Naive thymus-derived CD4-positive, alpha-beta T cell (primary cell): ENCODE measurements at regions not wholly inside any gene's neighbourhood (a gene's known extent, or its start where the extent isn't known, plus 50 kb on each side); places are given as distances from the start of the nearest gene placed in this dataset.
A peak's percentile ranks its signal among the peaks of the same experiment; 100 is the strongest.
"Not testable (repeated sequence)": the region's sequence is repeated elsewhere in the genome, so short reads cannot be mapped to it uniquely, and the experiment has no call there.

Experiments used
- ATAC-seq: fragments of 150-1000 bp; cut with Tn5 transposase; 2 replicates; pipeline ENCODE4 v1.10.0; 2021; ENCODE audit warnings: mild to moderate bottlenecking, moderate library complexity
- CTCF ChIA-PET: fragments of 350-600 bp; sonication (Branson Sonifier 250); formaldehyde crosslinking; loops from one replicate; lab custom pipeline; 2021; ENCODE audit warnings: antibody characterized with exemption; lab: Charles Lee
- POLR2A ChIA-PET: fragments of 350-600 bp; sonication (Branson Sonifier 250); formaldehyde crosslinking; loops from one replicate; lab custom pipeline; 2021; ENCODE audit warnings: antibody characterized with exemption, inconsistent platforms; lab: Charles Lee
- DNase-seq, 9 donors: peaks; one replicate each; pipeline versions ENCODE4 v3.0.0 to v3.0.0-alpha.2; 2020 to 2022; ENCODE audit warnings: mixed read lengths in 1 of 9
- H3K27ac ChIP-seq: one replicate; pipeline ENCODE4 v1.7.0; 2013; ENCODE audit warnings: mild to moderate bottlenecking, low read depth, low read length, moderate library complexity
- H3K27me3 ChIP-seq, 2 donors: one replicate each; pipeline ENCODE4 v1.7.0; 2013; ENCODE audit warnings: low read length in 2 of 2, mild to moderate bottlenecking in 2 of 2, moderate library complexity in 2 of 2; ENCODE audit not compliant: control insufficient read depth in 2 of 2, insufficient read depth in 2 of 2
- H3K36me3 ChIP-seq, 3 experiments: 1 replicate in 2 of 3; 2 replicates in 1 of 3; pipeline ENCODE4 v1.7.0; 2013; ENCODE audit warnings: low read length in 3 of 3, mild to moderate bottlenecking in 3 of 3, moderate library complexity in 1 of 3; ENCODE audit not compliant: insufficient read depth in 3 of 3, control insufficient read depth in 2 of 3
- H3K4me1 ChIP-seq, 2 donors: one replicate each; pipeline ENCODE4 v1.7.0; 2013; ENCODE audit warnings: low read length in 2 of 2, mild to moderate bottlenecking in 2 of 2, moderate library complexity in 1 of 2; ENCODE audit not compliant: control insufficient read depth in 2 of 2, insufficient read depth in 2 of 2
- H3K4me3 ChIP-seq: 2 replicates; pipeline ENCODE4 v1.7.0; 2013; ENCODE audit warnings: mild to moderate bottlenecking, low read length
- H3K9me3 ChIP-seq, 3 experiments: 1 replicate in 2 of 3; 2 replicates in 1 of 3; pipeline ENCODE4 v1.7.0; 2013; ENCODE audit warnings: low read length in 3 of 3; ENCODE audit not compliant: control insufficient read depth in 2 of 3
- H3K27ac Mint-ChIP-seq, 9 donors: one replicate each; pipeline ENCODE4 v1.8.0; 2020 to 2022; ENCODE audit warnings: mixed read lengths in 9 of 9, mild to moderate bottlenecking in 8 of 9, moderate library complexity in 5 of 9, inconsistent platforms in 2 of 9
- H3K27me3 Mint-ChIP-seq, 5 donors: one replicate each; pipeline ENCODE4 v1.8.0; 2021 to 2022; ENCODE audit warnings: mixed read lengths in 5 of 5, mild to moderate bottlenecking in 1 of 5
- H3K36me3 Mint-ChIP-seq, 5 donors: one replicate each; pipeline ENCODE4 v1.8.0; 2020 to 2022; ENCODE audit warnings: mixed read lengths in 5 of 5, mild to moderate bottlenecking in 3 of 5, inconsistent platforms in 1 of 5
- H3K4me1 Mint-ChIP-seq, 7 donors: one replicate each; pipeline ENCODE4 v1.8.0; 2020 to 2022; ENCODE audit warnings: mixed read lengths in 7 of 7, mild to moderate bottlenecking in 3 of 7, inconsistent platforms in 1 of 7
- H3K4me3 Mint-ChIP-seq, 10 donors: one replicate each; pipeline ENCODE4 v1.8.0; 2020 to 2022; ENCODE audit warnings: mild to moderate bottlenecking in 10 of 10, mixed read lengths in 10 of 10, moderate library complexity in 6 of 10, inconsistent platforms in 2 of 10
- H3K9me3 Mint-ChIP-seq, 11 donors: one replicate each; pipeline ENCODE4 v1.8.0; 2020 to 2022; ENCODE audit warnings: mixed read lengths in 11 of 11, mild to moderate bottlenecking in 4 of 11, inconsistent platforms in 1 of 11, moderate library complexity in 1 of 11
- intact Hi-C, 2 donors: fragments of 100-400 bp; cut with micrococcal nuclease; formaldehyde crosslinking; loops; one replicate each; pipeline ENCODE4 v1.15.1; 2023

DNA sequence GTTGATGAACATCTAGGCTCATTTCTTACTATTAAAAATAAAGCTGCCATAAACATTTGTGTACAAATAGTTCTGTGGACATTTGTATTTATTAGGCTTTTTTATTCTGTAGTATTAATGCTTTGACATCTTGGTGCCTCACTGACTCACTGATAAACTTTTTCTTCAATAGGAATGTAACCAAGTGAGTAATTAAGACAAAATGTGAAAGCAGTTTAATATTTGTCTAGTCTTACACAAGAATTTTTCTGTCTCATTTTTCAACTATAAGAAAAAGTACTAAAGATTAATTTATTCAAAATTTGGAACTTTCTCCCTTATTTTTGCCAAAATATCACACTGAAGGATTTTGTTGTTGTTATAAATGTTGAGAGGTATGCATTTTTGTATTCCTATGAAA, 282.2 kb downstream of the CNTNAP3 start:
- H3K36me3 Mint-ChIP-seq, CTCF ChIA-PET, H3K4me3 ChIP-seq, DNase-seq, H3K4me1 Mint-ChIP-seq, H3K9me3 Mint-ChIP-seq, H3K27me3 ChIP-seq, H3K9me3 ChIP-seq, H3K4me1 ChIP-seq, POLR2A ChIA-PET, H3K4me3 Mint-ChIP-seq, H3K27ac ChIP-seq, ATAC-seq, H3K36me3 ChIP-seq, H3K27ac Mint-ChIP-seq, intact Hi-C loops, H3K27me3 Mint-ChIP-seq: not testable (repeated sequence)

DNA sequence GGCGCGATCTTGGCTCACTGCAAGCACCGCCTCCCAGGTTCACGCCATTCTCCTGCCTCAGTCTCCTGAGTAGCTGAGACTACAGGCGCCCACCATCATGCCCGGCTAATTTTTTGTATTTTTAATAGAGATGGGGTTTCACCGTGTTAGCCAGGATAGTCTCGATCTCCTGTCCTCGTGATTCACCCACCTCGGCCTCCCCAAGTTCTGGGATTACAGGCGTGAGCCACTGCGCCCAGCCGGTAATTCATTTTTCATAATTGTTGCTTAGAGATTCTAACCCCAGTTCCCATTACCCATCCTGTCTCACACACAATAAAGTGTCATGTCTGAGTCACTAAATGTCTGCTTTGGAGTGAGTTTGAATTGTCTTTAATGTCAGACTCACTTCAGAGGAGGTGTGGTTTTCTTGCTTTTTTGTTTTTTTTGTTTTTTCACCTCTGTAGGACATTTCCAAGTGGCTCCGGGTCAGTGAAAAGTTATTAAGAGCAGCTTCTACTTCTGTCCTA, 281.2 kb upstream of the FAM240B start:
- H3K27me3 ChIP-seq, H3K36me3 Mint-ChIP-seq, H3K9me3 Mint-ChIP-seq, H3K4me3 Mint-ChIP-seq, intact Hi-C loops, POLR2A ChIA-PET, H3K27ac ChIP-seq, H3K4me3 ChIP-seq, CTCF ChIA-PET, DNase-seq, H3K4me1 ChIP-seq, H3K27me3 Mint-ChIP-seq, H3K27ac Mint-ChIP-seq, ATAC-seq, H3K4me1 Mint-ChIP-seq, H3K36me3 ChIP-seq, H3K9me3 ChIP-seq: not testable (repeated sequence)

- POLR2A ChIA-PET, H3K9me3 ChIP-seq, intact Hi-C loops, H3K4me1 Mint-ChIP-seq, CTCF ChIA-PET, H3K4me3 Mint-ChIP-seq, H3K36me3 ChIP-seq, H3K27ac Mint-ChIP-seq, H3K27ac ChIP-seq, H3K4me1 ChIP-seq, H3K36me3 Mint-ChIP-seq, H3K27me3 ChIP-seq, DNase-seq, H3K4me3 ChIP-seq, H3K9me3 Mint-ChIP-seq: not testable (repeated sequence)
- peak; percentile 13 for ATAC-seq
- peaks cover 0 to 11% (median 6%) of the 10 kb centered on the region in 5 donors for H3K27me3 Mint-ChIP-seq
These were observed 279.3 kb upstream of the FAM240B start for GRCh38 chr9:38999277-38999676.

- H3K27ac ChIP-seq, H3K4me1 ChIP-seq, CTCF ChIA-PET, H3K9me3 ChIP-seq, H3K27me3 ChIP-seq, DNase-seq, intact Hi-C loops, H3K4me3 ChIP-seq, H3K4me3 Mint-ChIP-seq, H3K36me3 Mint-ChIP-seq, H3K36me3 ChIP-seq, POLR2A ChIA-PET, H3K4me1 Mint-ChIP-seq, H3K27ac Mint-ChIP-seq: not testable (repeated sequence)
- peak; percentile 22 for ATAC-seq
- peaks cover 0 to 11% (median 6%) of the 10 kb centered on the region in 5 donors for H3K27me3 Mint-ChIP-seq
- peaks cover 2 to 14% (median 4%) of the 10 kb centered on the region in 11 donors for H3K9me3 Mint-ChIP-seq
These were observed 273.8 kb upstream of the FAM240B start for GRCh38 chr9:38993690-38994089.

- intact Hi-C loops, H3K27ac ChIP-seq, H3K4me1 ChIP-seq, H3K27ac Mint-ChIP-seq, H3K4me3 ChIP-seq, H3K36me3 Mint-ChIP-seq, H3K9me3 ChIP-seq, H3K4me3 Mint-ChIP-seq, CTCF ChIA-PET, DNase-seq, POLR2A ChIA-PET, H3K27me3 ChIP-seq, H3K36me3 ChIP-seq, H3K4me1 Mint-ChIP-seq: not testable (repeated sequence)
- Mint-ChIP-seq H3K27me3 (peaks cover 0 to 11% (median 6%) of the 10 kb centered on the region in 5 donors), H3K9me3 (peaks cover 2 to 14% (median 4%) of the 10 kb centered on the region in 11 donors)
- peak; percentile 23 for ATAC-seq
These were observed 273.2 kb upstream of the FAM240B start for GRCh38 chr9:38993156-38993555.

DNA sequence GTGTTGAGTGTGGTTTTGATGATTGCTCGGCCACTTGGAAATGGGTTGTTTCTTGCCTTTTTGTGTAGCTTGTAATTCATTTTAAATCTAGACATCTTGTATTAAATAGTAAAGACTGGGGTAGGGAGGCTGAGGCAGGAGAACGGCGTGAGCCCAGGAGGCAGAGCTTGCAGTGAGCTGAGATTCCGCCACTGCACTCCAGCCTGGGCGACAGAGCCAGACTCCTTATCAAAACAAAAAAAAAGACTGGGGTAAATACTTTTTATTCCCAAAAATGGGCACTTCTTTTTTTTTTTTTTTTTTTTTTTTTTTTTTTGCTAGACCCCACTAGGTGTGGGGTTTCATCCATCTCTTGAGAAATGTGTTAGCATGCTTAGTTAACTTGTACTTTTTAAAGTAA, 258.8 kb upstream of the FAM240B start:
- H3K27ac ChIP-seq, H3K27ac Mint-ChIP-seq, H3K36me3 Mint-ChIP-seq, H3K27me3 Mint-ChIP-seq, H3K36me3 ChIP-seq, H3K4me3 ChIP-seq, H3K4me1 ChIP-seq, H3K4me1 Mint-ChIP-seq, POLR2A ChIA-PET, H3K9me3 Mint-ChIP-seq, H3K9me3 ChIP-seq, DNase-seq, intact Hi-C loops, H3K4me3 Mint-ChIP-seq, H3K27me3 ChIP-seq, CTCF ChIA-PET, ATAC-seq: not testable (repeated sequence)

DNA sequence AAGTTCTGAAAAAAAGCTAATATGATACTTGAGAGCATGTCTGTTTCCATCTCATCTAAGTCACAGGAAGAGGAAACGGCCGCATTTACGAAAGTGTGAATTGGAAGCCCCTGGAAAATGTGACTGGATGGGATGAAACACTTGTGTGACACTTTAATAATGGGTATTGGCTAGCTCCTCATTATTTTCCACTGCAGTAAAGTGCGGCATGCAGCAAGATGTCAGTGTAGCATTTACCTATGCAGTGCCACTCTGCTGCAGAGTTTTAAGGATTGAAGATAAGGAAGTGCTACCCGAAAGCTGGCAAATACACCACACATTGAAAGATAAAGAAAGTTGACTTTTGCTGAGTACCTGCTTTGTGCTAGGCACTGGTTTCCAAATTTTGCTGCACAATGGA, 249.5 kb upstream of the FAM240B start:
- H3K36me3 Mint-ChIP-seq, H3K27ac Mint-ChIP-seq, H3K4me3 ChIP-seq, H3K4me1 Mint-ChIP-seq, H3K9me3 Mint-ChIP-seq, DNase-seq, ATAC-seq, POLR2A ChIA-PET, H3K27me3 Mint-ChIP-seq, H3K27me3 ChIP-seq, CTCF ChIA-PET, H3K4me1 ChIP-seq, H3K36me3 ChIP-seq, H3K4me3 Mint-ChIP-seq, H3K27ac ChIP-seq, H3K9me3 ChIP-seq, intact Hi-C loops: not testable (repeated sequence)
